Choroid plexus epithelial cell (primary cell): ENCODE measurements at regions not wholly inside any gene's neighbourhood (a gene's known extent, or its start where the extent isn't known, plus 50 kb on each side); places are given as distances from the start of the nearest gene placed in this dataset.

ENCODE experiments used
- DNase-seq: peaks from one replicate; pipeline ENCODE4 v3.0.0-alpha.2; 2010; ENCODE audit warnings: low read depth
- H3K4me3 ChIP-seq: 2 replicates; pipeline ENCODE4 v1.5.1; 2011; ENCODE audit warnings: low read depth, mild to moderate bottlenecking, control low read depth, low read length, moderate library complexity
- TF ChIP-seq, protein P1 (sequence below): conservative IDR thresholded peaks from 2 replicates; pipeline ENCODE4 v1.5.1; 2011; ENCODE audit warnings: low read depth, mild to moderate bottlenecking, control low read depth, inconsistent platforms, low read length, moderate library complexity

DNA sequence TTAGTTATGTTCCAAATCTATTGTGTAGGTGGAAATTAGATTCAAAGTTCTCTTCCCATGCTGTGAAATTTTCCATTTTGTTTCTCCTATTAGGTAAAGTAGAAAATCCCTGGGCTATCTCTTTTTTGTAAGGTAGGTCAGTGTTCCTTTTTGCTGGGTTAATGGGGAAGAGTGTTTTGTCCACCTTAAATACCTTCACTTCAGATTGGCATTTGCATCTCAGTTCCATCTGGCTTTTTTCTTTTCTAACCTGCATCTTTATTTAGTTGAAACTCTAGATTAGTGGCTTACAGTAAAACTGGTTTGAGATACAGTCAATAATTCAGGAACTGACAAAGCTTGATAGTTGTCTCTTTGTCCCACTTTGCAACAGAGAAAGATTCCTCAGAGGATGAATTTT is 1115.8 kb downstream of the PDHA2 start:
- no peak for DNase-seq
- no peak overlapping the region for H3K4me3 ChIP-seq
- TF ChIP-seq, protein P1, sequence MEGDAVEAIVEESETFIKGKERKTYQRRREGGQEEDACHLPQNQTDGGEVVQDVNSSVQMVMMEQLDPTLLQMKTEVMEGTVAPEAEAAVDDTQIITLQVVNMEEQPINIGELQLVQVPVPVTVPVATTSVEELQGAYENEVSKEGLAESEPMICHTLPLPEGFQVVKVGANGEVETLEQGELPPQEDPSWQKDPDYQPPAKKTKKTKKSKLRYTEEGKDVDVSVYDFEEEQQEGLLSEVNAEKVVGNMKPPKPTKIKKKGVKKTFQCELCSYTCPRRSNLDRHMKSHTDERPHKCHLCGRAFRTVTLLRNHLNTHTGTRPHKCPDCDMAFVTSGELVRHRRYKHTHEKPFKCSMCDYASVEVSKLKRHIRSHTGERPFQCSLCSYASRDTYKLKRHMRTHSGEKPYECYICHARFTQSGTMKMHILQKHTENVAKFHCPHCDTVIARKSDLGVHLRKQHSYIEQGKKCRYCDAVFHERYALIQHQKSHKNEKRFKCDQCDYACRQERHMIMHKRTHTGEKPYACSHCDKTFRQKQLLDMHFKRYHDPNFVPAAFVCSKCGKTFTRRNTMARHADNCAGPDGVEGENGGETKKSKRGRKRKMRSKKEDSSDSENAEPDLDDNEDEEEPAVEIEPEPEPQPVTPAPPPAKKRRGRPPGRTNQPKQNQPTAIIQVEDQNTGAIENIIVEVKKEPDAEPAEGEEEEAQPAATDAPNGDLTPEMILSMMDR: no peak

DNA sequence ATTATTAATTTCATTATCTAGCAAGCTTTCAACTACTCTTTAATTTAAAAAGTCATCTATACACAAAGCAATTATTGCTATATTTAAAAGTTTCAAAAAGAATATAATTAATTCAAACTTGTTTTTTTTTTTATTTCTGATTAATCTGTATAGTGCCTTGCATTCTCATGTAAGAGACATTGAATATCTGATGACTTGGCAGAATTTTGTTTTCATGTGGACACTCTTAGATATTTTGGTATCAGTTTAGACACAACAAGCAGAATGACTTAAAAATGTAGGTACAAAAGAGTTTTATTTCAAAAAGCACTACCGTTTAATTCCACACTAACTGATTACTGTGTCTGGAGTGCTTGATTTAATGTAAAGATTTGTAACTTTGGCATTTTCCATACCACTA is 1129.6 kb downstream of the PDHA2 start:
- H3K4me3 ChIP-seq: no peak overlapping the region
- TF ChIP-seq, protein P1: no peak
- DNase-seq: no peak

- TF ChIP-seq, protein P1: no peak
Measured at GRCh38 chr4:96972920-96973319, 1133.0 kb downstream of the PDHA2 start.

DNA sequence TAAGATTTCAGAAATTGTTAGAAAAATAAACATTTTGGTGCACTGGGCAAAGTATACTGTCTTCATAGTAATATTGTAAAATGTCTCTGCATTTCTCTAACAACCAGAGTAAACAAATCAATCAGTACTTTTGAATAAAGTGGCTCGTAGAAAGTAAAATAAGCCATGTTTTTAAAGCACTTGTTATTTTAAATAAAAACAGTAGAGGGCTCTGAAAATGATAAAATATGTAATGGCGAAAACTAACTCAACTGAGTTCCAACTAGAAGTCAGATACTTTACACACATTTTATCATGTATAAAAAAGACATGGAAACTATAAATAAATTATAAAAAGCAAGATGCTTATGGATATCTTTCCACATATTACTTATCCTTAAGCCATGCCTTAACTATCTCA is 1134.4 kb downstream of the PDHA2 start:
- no peak for DNase-seq
- TF ChIP-seq, protein P1: no peak
- no peak overlapping the region for H3K4me3 ChIP-seq

More at GRCh38 chr4:96972920-96973319, 1133.0 kb downstream of the PDHA2 start:
- H3K4me3 ChIP-seq: no peak overlapping the region
- DNase-seq: no peak

DNA sequence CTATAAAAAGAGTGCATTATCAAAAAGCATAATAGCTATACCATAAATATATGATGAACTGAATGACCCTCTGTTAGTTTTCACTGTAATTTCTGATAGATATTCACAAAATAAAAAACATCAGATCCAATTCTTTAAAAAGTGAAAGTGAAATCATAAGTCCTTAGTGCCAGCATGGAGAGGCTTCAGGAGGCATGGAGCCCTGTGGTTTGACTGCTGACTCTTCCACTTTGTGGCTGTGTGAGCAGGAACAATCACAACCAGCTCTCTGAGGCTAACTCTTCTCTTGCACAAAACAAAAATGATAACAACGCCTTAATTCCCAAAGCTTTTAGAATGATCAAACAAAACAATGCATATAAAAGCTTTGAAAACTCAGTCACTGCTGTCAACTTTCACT is 1143.9 kb downstream of the PDHA2 start:
- TF ChIP-seq, protein P1: no peak
- no peak overlapping the region for H3K4me3 ChIP-seq
- peak; percentile 26 for DNase-seq

DNA sequence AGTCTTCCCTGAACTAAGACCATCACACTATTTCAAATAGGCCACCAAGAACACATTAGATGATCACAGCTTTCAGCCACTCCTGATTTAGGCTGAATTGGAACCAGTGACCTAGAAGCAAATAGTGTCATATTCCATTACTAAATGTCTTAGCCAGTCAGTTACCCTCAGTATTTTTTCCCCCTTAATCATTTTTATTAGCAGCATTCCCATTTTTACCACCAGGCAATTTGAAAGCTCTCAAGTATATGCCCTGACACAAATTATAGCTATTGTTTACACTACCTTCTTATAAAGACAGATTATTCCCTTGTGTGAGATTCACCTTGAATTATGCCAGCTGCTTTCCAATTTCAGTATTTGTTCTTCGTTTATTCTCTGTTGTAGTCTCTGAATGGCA is 1146.9 kb downstream of the PDHA2 start:
- TF ChIP-seq, protein P1: no peak
- H3K4me3 ChIP-seq: no peak overlapping the region
- no peak for DNase-seq

DNA sequence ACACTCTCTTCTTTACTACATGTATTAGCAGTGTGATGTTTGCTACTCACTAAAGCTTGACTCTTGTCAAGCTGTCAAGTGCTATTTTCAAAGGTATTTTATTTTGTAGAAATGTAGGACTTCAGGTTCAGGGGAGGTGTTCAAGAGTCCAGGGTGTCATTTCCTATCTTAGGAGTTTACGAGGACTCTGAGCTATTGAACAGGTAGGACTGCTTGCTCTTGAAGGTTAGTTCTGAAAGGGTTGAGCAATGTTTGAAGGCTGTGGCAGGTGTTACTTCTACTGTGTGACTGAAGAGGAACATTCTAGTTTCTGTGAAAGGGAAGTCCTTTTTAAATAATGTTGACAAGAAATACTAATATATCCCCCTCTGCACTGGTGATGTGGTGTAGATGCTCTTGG is 1151.2 kb downstream of the PDHA2 start:
- H3K4me3 ChIP-seq: no peak overlapping the region
- TF ChIP-seq, protein P1: no peak
- no peak for DNase-seq
